Thyroid gland (tissue), 4 donors: ENCODE measurements at regions not wholly inside any gene's neighbourhood (a gene's known extent, or its start where the extent isn't known, plus 50 kb on each side); places are given as distances from the start of the nearest gene placed in this dataset.

Experiments used
- DNase-seq, 2 donors: peaks; one replicate each; pipeline ENCODE4 v3.0.0-alpha.2; 2019
- H3K27ac ChIP-seq, 3 donors: fragments of 200-600 bp; sonication (generic); 1 replicate in 2 of 3; 2 replicates in 1 of 3; pipeline ENCODE4 v1.5.1; 2016 to 2019; ENCODE audit warnings: mild to moderate bottlenecking in 1 of 3, moderate library complexity in 1 of 3
- H3K27me3 ChIP-seq: fragments of 200-600 bp; sonication (generic); one replicate; pipeline ENCODE4 v1.5.1; 2019
- H3K36me3 ChIP-seq, 2 donors: fragments of 200-600 bp; sonication (generic); one replicate each; pipeline ENCODE4 v1.5.1; 2016 to 2019
- H3K4me1 ChIP-seq, 2 donors: fragments of 200-600 bp; sonication (generic); one replicate each; pipeline ENCODE4 v1.5.1; 2017 to 2019
- H3K4me3 ChIP-seq, 3 donors: fragments of 200-600 bp; sonication (generic); replicated peaks in 1 of 3; 1 replicate in 2 of 3; 2 replicates in 1 of 3; pipeline ENCODE4 v1.5.1; 2016; ENCODE audit warnings: mild to moderate bottlenecking in 1 of 3
- H3K9me3 ChIP-seq: fragments of 200-600 bp; sonication (generic); one replicate; pipeline ENCODE4 v1.5.1; 2017
- POLR2A ChIP-seq, 2 donors: fragments of 450-650 bp; IDR thresholded peaks; one replicate each; pipeline ENCODE4 v1.6.1; 2017; ENCODE audit warnings: antibody characterized with exemption in 2 of 2, mild to moderate bottlenecking in 2 of 2, moderate library complexity in 1 of 2
- whole genome bisulfite sequencing, 2 donors: methylation state at CpG; one replicate each; pipeline ENCODE4 v1.1.5; 2017; 5-methylcytosine and 5-hydroxymethylcytosine counted together
- intact Hi-C: fragments of 100-400 bp; cut with DNase I; formaldehyde crosslinking; loops from one replicate; pipeline ENCODE4 v1.15.1; 2023
- TF ChIP-seq, protein P1 (sequence below), 6 experiments: fragments of 200-600 bp in 3 of 6; fragments of 450-650 bp in 3 of 6; sonication (generic) in 3 of 6; IDR thresholded peaks; one replicate each; pipeline ENCODE4 v1.5.1; 2016 to 2019; ENCODE audit warnings: antibody characterized with exemption in 6 of 6, mild to moderate bottlenecking in 2 of 6, inconsistent platforms in 1 of 6, moderate library complexity in 1 of 6

- H3K27me3 ChIP-seq = no peaks in the 10 kb centered on the region
- H3K36me3 ChIP-seq = no peaks in the 10 kb centered on the region
- intact Hi-C loops = no loop called here
- no peak overlapping the region for H3K4me3 ChIP-seq
- no peak overlapping the region for H3K27ac ChIP-seq
- no peak for DNase-seq
- no peaks in the 10 kb centered on the region for H3K4me1 ChIP-seq
- WGBS, 2 donors = 91 to 96% methylated on average over 1 of the region's 1 CpG
- TF ChIP-seq, protein P1, sequence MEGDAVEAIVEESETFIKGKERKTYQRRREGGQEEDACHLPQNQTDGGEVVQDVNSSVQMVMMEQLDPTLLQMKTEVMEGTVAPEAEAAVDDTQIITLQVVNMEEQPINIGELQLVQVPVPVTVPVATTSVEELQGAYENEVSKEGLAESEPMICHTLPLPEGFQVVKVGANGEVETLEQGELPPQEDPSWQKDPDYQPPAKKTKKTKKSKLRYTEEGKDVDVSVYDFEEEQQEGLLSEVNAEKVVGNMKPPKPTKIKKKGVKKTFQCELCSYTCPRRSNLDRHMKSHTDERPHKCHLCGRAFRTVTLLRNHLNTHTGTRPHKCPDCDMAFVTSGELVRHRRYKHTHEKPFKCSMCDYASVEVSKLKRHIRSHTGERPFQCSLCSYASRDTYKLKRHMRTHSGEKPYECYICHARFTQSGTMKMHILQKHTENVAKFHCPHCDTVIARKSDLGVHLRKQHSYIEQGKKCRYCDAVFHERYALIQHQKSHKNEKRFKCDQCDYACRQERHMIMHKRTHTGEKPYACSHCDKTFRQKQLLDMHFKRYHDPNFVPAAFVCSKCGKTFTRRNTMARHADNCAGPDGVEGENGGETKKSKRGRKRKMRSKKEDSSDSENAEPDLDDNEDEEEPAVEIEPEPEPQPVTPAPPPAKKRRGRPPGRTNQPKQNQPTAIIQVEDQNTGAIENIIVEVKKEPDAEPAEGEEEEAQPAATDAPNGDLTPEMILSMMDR (IDR thresholded peaks at IDR 0.05) = no peak
- no peak for TF ChIP-seq POLR2A (IDR thresholded peaks at IDR 0.05)
- no peaks in the 10 kb centered on the region for H3K9me3 ChIP-seq
Observed at GRCh38 chr1:83017276-83017675, 981.7 kb downstream of the TTLL7 start.

- Histone ChIP-seq H3K27me3 (no peaks in the 10 kb centered on the region), H3K4me3 (no peak overlapping the region), H3K9me3 (no peaks in the 10 kb centered on the region), H3K4me1 (no peaks in the 10 kb centered on the region), H3K27ac (no peak overlapping the region), H3K36me3 (no peaks in the 10 kb centered on the region)
- intact Hi-C loops = no loop called here
- 80 to 82% methylated on average over 1 of the region's 1 CpG for WGBS, 2 donors
- TF ChIP-seq, protein P1 (IDR thresholded peaks at IDR 0.05) = no peak
- no peak for TF ChIP-seq POLR2A (IDR thresholded peaks at IDR 0.05)
- DNase-seq = no peak
Observed at GRCh38 chr1:83016354-83016849, 982.5 kb downstream of the TTLL7 start.

DNA sequence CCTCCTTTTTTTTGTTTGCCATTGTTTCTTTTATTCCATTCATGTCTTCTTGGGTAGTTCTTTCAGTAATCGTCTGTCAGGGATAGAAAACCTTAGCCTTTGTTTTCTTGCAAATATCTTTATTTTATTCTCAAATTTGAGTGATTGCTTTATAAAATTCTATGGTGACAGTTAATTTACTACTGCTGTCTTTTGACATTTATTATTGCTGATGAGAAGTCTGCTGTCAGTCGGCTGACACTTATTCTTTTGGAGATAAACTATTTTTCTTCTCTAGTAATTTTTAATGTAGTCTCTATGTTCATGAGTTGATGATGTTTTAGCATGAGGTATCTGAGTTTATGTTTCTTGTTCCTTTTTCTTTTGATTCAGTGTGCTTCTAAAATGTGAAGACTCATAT, 983.8 kb downstream of the TTLL7 start:
- DNase-seq = no peak
- no peak for TF ChIP-seq POLR2A (IDR thresholded peaks at IDR 0.05)
- TF ChIP-seq, protein P1 (IDR thresholded peaks at IDR 0.05) = no peak
- H3K9me3 ChIP-seq = no peaks in the 10 kb centered on the region
- intact Hi-C loops = no loop called here
- H3K36me3 ChIP-seq = no peaks in the 10 kb centered on the region
- no peaks in the 10 kb centered on the region for H3K4me1 ChIP-seq
- WGBS, 2 donors = 90 to 94% methylated on average over 2 of the region's 2 CpGs
- no peak overlapping the region for H3K4me3 ChIP-seq
- no peak overlapping the region for H3K27ac ChIP-seq
- no peaks in the 10 kb centered on the region for H3K27me3 ChIP-seq

DNA sequence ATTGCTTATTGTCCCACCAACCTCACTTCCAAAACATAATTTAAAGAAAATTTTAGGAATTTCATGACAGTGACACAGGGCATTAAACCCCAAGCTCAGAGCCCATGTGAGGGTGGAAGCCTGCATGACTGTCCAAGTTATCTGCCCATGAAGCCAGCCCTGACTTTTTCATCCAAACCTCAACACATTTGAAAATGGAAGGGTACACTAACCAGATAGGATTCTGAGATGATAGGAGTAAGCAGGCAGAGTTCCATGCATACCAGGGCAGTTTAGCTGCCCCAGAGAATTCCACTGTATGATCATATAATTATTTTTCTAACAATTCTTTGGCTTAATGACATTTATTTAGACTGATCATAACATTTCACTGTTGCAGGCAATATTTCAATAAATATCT, 986.0 kb downstream of the TTLL7 start:
- TF ChIP-seq, protein P1 (IDR thresholded peaks at IDR 0.05) = no peak
- TF ChIP-seq POLR2A (IDR thresholded peaks at IDR 0.05) = no peak
- Histone ChIP-seq H3K9me3 (no peaks in the 10 kb centered on the region), H3K4me3 (no peak overlapping the region), H3K27me3 (no peaks in the 10 kb centered on the region), H3K36me3 (no peaks in the 10 kb centered on the region), H3K4me1 (no peaks in the 10 kb centered on the region), H3K27ac (no peak overlapping the region)
- no peak for DNase-seq
- intact Hi-C loops = no loop called here

DNA sequence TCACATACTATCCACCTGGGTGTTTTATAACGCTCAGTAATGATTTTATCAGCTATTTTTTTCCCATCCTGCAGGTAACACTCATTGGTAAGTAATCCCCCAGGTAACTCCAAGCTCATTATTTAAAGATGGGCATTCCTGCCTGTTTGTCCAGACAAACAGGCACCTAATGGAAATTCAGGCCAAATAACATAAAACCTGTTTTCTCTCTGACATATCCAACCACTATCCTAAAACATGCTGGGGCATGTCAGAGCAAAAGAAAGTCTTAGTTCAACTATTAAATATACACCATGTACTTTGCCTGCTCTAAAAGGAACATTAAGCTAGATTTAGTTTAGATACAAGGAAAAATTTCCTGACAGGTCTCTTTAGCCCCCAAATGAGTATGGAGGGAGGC, 987.7 kb downstream of the TTLL7 start:
- no peak overlapping the region for H3K4me3 ChIP-seq
- no peak overlapping the region for H3K27ac ChIP-seq
- 69 to 85% methylated on average over 1 of the region's 1 CpG for WGBS, 2 donors
- H3K4me1 ChIP-seq = no peaks in the 10 kb centered on the region
- H3K9me3 ChIP-seq = no peaks in the 10 kb centered on the region
- H3K36me3 ChIP-seq = no peaks in the 10 kb centered on the region
- intact Hi-C loops = no loop called here
- TF ChIP-seq POLR2A (IDR thresholded peaks at IDR 0.05) = no peak
- TF ChIP-seq, protein P1 (IDR thresholded peaks at IDR 0.05) = no peak
- H3K27me3 ChIP-seq = no peaks in the 10 kb centered on the region
- DNase-seq = no peak
